ENCODE measurements at regions not wholly inside any gene's neighbourhood (a gene's known extent, or its start where the extent isn't known, plus 50 kb on each side); places are given as distances from the start of the nearest gene placed in this dataset.

DNA sequence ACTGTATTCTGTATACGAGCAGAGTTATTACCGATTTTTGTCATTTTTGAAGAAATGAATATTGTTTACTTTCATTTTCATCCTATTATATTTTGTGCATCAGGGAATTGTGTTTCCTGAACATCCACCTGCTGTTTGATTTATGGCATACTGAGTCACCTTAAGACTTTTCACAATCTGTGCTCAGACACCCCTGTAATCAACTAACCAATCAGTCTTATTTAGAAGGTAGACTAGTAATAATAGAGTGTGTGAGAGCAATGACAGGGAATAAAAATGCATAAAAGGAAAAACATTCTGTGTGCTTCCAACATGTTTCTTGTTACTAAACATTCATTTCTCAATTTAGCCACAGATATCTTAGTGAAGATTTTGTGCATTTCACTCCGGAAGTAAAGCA, 1413.6 kb upstream of the ACO1 start:
- intact Hi-C loops (cut with DNase I): no loop called here
- no peak for DNase-seq
- Histone ChIP-seq H3K4me1 (no peaks in the 10 kb centered on the region), H3K27ac (no peak overlapping the region), H3K36me3 (no peaks in the 10 kb centered on the region), H3K9me3 (no peaks in the 10 kb centered on the region), H3K27me3 (no peaks in the 10 kb centered on the region), H3K4me3 (no peak overlapping the region)
- no peak for TF ChIP-seq POLR2A (IDR thresholded peaks at IDR 0.05)
- TF ChIP-seq, protein P1, sequence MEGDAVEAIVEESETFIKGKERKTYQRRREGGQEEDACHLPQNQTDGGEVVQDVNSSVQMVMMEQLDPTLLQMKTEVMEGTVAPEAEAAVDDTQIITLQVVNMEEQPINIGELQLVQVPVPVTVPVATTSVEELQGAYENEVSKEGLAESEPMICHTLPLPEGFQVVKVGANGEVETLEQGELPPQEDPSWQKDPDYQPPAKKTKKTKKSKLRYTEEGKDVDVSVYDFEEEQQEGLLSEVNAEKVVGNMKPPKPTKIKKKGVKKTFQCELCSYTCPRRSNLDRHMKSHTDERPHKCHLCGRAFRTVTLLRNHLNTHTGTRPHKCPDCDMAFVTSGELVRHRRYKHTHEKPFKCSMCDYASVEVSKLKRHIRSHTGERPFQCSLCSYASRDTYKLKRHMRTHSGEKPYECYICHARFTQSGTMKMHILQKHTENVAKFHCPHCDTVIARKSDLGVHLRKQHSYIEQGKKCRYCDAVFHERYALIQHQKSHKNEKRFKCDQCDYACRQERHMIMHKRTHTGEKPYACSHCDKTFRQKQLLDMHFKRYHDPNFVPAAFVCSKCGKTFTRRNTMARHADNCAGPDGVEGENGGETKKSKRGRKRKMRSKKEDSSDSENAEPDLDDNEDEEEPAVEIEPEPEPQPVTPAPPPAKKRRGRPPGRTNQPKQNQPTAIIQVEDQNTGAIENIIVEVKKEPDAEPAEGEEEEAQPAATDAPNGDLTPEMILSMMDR (IDR thresholded peaks at IDR 0.05): no peak
- ATAC-seq: no peak
- WGBS (ENCODE audit: insufficient coverage, low coverage, low lambda C conversion rate, missing lambda C conversion rate): 47% methylated on average over 3 of the region's 3 CpGs

DNA sequence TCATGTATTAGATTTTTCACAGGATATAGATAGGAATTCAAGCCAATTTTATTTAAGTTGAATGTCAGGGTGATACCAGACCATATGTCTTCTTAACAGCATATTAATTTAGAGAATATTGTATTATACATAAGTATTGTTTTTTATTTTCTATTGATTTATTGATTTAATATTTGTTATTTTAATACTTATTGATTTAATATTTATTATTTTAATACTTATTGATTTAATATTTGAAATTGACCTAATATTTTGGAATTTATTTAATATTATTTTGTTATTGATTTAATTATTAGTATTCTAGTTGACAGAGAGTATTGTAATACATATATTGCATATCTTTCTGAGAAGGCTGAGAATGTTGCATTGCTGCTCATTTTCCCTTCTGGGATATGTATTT, 1411.8 kb upstream of the ACO1 start:
- Histone ChIP-seq H3K27me3 (no peaks in the 10 kb centered on the region), H3K4me3 (no peak overlapping the region), H3K4me1 (no peaks in the 10 kb centered on the region), H3K27ac (no peak overlapping the region), H3K9me3 (no peaks in the 10 kb centered on the region), H3K36me3 (no peaks in the 10 kb centered on the region)
- intact Hi-C loops (cut with DNase I): no loop called here
- TF ChIP-seq, protein P1 (IDR thresholded peaks at IDR 0.05): no peak
- TF ChIP-seq POLR2A (IDR thresholded peaks at IDR 0.05): no peak
- ATAC-seq (no peak), DNase-seq (no peak)

DNA sequence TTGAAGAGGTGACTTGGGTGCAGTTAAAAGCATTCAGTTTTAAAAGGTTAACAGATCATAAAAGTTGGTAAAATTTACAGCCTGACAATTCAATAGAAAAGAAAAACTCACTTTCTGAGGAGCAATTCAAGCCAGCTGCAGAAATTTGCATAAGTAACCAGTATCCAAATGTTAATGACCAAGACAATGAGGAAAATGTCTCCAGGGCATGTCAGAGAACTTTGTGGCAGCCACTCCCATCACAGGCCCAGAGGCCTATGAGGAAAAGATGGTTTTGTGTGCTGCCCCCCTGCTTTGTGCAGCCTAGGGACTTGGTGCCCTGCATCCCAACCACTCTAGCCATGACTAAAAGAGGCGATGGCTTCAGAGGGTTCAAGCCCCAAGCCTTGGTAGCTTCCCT, 1406.5 kb upstream of the ACO1 start:
- ATAC-seq (no peak), DNase-seq (no peak)
- no peak overlapping the region for H3K4me3 ChIP-seq
- no peaks in the 10 kb centered on the region for H3K27me3 ChIP-seq
- intact Hi-C loops (cut with DNase I): no loop called here
- H3K4me1 ChIP-seq: no peaks in the 10 kb centered on the region
- no peaks in the 10 kb centered on the region for H3K36me3 ChIP-seq
- TF ChIP-seq, protein P1 (IDR thresholded peaks at IDR 0.05): no peak
- no peak for TF ChIP-seq POLR2A (IDR thresholded peaks at IDR 0.05)
- no peak overlapping the region for H3K27ac ChIP-seq
- H3K9me3 ChIP-seq: no peaks in the 10 kb centered on the region
- no CpG with 5 or more reads among the region's 1 CpG for WGBS (ENCODE audit: insufficient coverage, low coverage, low lambda C conversion rate, missing lambda C conversion rate)

DNA sequence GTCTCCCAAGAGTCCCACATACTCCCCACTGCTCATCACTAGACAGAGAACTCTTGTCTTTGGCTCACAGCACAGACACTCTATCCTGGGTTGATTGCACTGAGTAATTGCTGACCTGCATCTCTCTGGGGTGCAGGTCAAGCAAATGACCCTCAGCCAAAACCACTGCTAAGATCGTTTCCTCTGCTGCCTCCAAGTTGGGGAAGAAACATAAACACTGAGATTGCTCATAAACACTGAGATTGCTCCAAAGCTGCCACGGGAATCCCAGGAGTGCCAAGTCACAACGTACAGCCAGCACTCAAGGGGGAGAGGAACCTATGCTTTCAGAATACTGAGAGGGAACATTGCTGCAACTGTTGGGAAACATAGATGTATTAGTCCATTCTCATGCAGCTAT, 1402.1 kb upstream of the ACO1 start:
- H3K27me3 ChIP-seq: no peaks in the 10 kb centered on the region
- ATAC-seq (no peak), DNase-seq (no peak)
- no peaks in the 10 kb centered on the region for H3K9me3 ChIP-seq
- no peaks in the 10 kb centered on the region for H3K36me3 ChIP-seq
- H3K4me1 ChIP-seq: no peaks in the 10 kb centered on the region
- intact Hi-C loops (cut with DNase I): no loop called here
- H3K4me3 ChIP-seq: no peak overlapping the region
- H3K27ac ChIP-seq: no peak overlapping the region
- TF ChIP-seq POLR2A (IDR thresholded peaks at IDR 0.05): no peak
- TF ChIP-seq, protein P1 (IDR thresholded peaks at IDR 0.05): no peak
- WGBS (ENCODE audit: insufficient coverage, low coverage, low lambda C conversion rate, missing lambda C conversion rate): 23% methylated on average over 2 of the region's 3 CpGs

All from right lobe of liver (tissue), 6 donors.